OCI-LY3 (cell line): ENCODE measurements at regions not wholly inside any gene's neighbourhood (a gene's known extent, or its start where the extent isn't known, plus 50 kb on each side); places are given as distances from the start of the nearest gene placed in this dataset.

Experiments
- CTCF ChIP-seq: fragments of 200-600, 300-600 bp; sonication (generic); IDR thresholded peaks from 2 replicates; pipeline ENCODE4 v1.5.1; 2014; ENCODE audit warnings: antibody characterized with exemption, low read length, low read depth
- EZH2phosphoT487 ChIP-seq: fragments of 200-600 bp; shearing (Covaris generic); IDR thresholded peaks from 2 replicates; pipeline ENCODE4 v1.6.1; 2018; ENCODE audit warnings: antibody characterized with exemption, mixed run types, low read depth

GRCh38 chr2:235131334-235132305 lies 179.8 kb downstream of the SH3BP4 start:
- TF ChIP-seq CTCF (no peak), EZH2phosphoT487 (no peak)
